NCI-H2227 (cell line): ENCODE measurements at regions not wholly inside any gene's neighbourhood (a gene's known extent, or its start where the extent isn't known, plus 50 kb on each side); places are given as distances from the start of the nearest gene placed in this dataset.

ENCODE experiments used
- DNase-seq: peaks from one replicate; lab custom pipeline; 2025; ENCODE audit not compliant: unreplicated experiment; lab: John Stamatoyannopoulos, UW

GRCh38 chr1:72848997-72849396 lies 566.7 kb upstream of the NEGR1 start:
- no peak for DNase-seq

GRCh38 chr1:72847651-72848050 lies 565.3 kb upstream of the NEGR1 start:
- DNase-seq = no peak

GRCh38 chr1:72846476-72847278 lies 564.3 kb upstream of the NEGR1 start:
- no peak for DNase-seq

GRCh38 chr1:72845981-72846380 lies 563.6 kb upstream of the NEGR1 start:
- DNase-seq = no peak

- DNase-seq = no peak
These were observed 563.0 kb upstream of the NEGR1 start for GRCh38 chr1:72845381-72845780.

- DNase-seq = no peak
These were observed 555.4 kb upstream of the NEGR1 start for GRCh38 chr1:72837781-72838180.

- no peak for DNase-seq
These were observed 548.5 kb upstream of the NEGR1 start for GRCh38 chr1:72830606-72831390.

GRCh38 chr1:72827278-72827677 lies 544.9 kb upstream of the NEGR1 start:
- DNase-seq = no peak

- DNase-seq = no peak
These were observed 522.2 kb upstream of the NEGR1 start for GRCh38 chr1:72804541-72804940.

GRCh38 chr1:72781038-72781437 lies 498.7 kb upstream of the NEGR1 start:
- DNase-seq = no peak

GRCh38 chr1:72780212-72780611 lies 497.9 kb upstream of the NEGR1 start:
- no peak for DNase-seq

GRCh38 chr1:72777918-72778317 lies 495.6 kb upstream of the NEGR1 start:
- DNase-seq = no peak

- DNase-seq = no peak
These were observed 481.1 kb upstream of the NEGR1 start for GRCh38 chr1:72763481-72763880.

GRCh38 chr1:72759486-72759885 lies 477.1 kb upstream of the NEGR1 start:
- DNase-seq = no peak

GRCh38 chr1:72757843-72758242 lies 475.5 kb upstream of the NEGR1 start:
- DNase-seq = no peak

- no peak for DNase-seq
These were observed 463.1 kb upstream of the NEGR1 start for GRCh38 chr1:72745413-72745812.

- DNase-seq = no peak
These were observed 452.1 kb upstream of the NEGR1 start for GRCh38 chr1:72734415-72734814.

- DNase-seq = no peak
These were observed 442.9 kb upstream of the NEGR1 start for GRCh38 chr1:72724951-72725861.

GRCh38 chr1:72705921-72706320 lies 423.6 kb upstream of the NEGR1 start:
- no peak for DNase-seq

GRCh38 chr1:72704841-72705477 lies 422.6 kb upstream of the NEGR1 start:
- no peak for DNase-seq

GRCh38 chr1:72697410-72697809 lies 415.1 kb upstream of the NEGR1 start:
- no peak for DNase-seq
